ENCODE measurements at regions not wholly inside any gene's neighbourhood (a gene's known extent, or its start where the extent isn't known, plus 50 kb on each side); places are given as distances from the start of the nearest gene placed in this dataset.

GRCh38 chr5:74279244-74279643 is 361.3 kb downstream of the ENC1 start:
- DNase-seq, result no peak

DNA sequence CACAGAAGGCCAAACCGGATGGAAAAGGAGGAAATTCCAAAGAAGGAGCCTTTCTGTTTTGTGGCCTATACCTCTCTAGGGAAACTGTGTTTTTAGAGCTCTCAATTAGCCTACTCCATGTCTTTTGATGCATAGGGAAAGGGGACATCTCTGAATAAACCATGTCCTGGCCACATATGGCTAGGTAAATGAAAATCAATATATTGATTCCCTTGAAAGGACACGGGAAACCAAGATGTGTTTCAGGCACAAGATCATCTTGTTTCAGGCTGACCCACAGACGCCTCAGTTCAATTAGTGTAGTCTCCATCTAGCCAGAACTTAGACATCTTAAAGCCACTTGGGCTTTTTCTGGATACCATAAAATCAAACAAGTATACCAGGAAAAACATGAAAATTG is 363.1 kb downstream of the ENC1 start:
- no peak for DNase-seq

- no peak for DNase-seq
Observed at GRCh38 chr5:74275171-74275992, 365.1 kb downstream of the ENC1 start.

GRCh38 chr5:74274326-74274725 is 366.2 kb downstream of the ENC1 start:
- no peak for DNase-seq

GRCh38 chr5:74272831-74273451 is 367.6 kb downstream of the ENC1 start:
- DNase-seq, result no peak

GRCh38 chr5:74272024-74272775 is 368.3 kb downstream of the ENC1 start:
- DNase-seq, result no peak

DNA sequence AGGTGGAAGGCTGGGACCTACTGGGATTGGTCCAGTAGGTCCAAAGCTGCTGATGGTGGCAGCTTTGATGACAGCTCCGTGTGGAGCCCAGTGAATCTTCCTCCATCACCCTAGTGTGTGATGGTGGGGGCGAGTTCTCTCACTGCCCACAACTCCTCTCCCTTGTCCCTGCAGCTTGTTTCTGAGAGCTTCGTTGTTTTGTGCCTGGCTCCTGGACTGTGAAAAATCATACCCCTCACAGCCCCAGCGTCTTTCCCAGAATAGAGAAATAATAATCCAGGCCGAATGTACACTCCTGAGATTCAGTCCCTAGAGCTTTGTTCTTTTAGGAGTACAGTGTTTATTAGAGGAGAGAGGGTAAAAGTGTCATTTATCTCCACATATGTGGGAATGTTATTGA is 372.2 kb downstream of the ENC1 start:
- no peak for DNase-seq

- DNase-seq, result no peak
Observed at GRCh38 chr5:74266836-74267235, 373.7 kb downstream of the ENC1 start.

DNA sequence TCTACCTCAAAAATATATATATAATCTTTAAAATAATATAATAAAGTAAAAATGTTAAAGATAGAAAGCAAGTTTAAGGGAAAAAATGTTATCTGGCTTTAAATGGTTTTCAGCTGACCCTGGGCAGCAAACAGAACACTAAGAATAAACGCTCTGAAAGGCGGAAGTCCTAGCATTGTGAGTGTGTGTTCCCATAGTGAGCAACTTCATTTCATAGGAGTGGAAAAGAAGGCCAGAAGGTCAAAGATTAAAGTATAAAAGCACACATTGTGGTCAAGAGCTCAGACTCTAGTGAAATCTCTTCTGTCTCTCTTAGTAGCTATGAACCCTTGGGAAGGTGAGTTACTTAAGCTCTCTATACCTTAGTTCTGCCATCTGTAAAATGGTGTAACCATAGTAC is 374.4 kb downstream of the ENC1 start:
- DNase-seq, result no peak

- DNase-seq, result no peak
Observed at GRCh38 chr5:74262544-74263207, 377.9 kb downstream of the ENC1 start.

DNA sequence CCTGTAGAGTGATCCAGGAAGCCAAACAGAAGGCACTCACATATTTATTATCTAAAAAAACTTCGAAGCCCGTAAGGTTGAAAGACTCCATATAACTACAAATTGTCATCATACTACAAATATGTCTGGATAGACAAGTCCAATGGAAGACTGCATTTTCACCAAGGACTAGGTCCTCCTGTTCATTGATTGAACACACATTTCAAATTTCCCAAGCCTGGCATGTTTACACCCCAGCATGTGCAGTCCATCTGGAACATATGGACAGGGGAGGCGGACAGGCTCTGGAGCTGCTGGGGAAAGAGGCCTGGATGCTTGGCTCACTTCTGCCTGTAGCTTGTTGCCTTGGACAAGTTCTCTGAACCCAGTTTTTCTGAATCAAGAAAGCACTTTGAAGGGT is 378.7 kb downstream of the ENC1 start:
- DNase-seq, result no peak

DNA sequence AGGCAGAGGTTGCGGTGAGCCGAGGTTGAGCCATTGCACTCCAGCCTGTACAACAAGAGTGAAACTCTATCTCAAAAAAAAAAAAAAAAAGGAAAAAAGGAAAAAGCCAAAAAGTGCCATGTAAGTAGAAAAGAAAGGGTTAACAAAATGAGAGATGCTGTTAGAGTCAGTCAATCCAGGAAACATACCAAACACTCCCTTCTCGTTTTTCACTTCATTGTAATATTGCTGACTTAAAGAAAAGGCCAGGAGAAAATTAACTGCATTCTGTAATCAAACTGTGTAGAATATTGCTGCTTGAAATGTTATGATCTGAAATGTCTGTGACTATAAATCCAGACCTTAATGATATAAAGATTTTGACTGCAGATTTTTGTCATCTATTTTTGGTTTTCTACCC is 379.1 kb downstream of the ENC1 start:
- DNase-seq, result no peak

DNA sequence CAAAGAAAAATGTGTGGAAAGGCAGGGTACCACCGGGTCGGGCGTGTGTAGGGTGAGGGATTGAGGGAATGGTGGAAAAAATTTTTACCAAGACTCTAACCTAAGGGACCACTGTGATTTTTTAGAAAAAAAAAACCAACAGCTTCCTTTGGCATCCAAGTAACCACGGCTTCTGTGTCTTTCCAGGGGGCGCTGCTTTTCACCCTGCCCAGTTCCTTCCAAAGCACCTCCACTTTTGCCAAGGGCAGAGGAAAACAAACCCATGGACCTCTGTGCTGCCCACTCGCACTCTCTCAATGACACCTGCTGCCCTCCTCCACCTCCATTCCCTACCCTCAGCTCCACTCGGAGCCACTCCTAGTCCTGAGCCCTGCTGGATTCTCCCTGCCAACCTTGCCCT is 381.0 kb downstream of the ENC1 start:
- no peak for DNase-seq

DNA sequence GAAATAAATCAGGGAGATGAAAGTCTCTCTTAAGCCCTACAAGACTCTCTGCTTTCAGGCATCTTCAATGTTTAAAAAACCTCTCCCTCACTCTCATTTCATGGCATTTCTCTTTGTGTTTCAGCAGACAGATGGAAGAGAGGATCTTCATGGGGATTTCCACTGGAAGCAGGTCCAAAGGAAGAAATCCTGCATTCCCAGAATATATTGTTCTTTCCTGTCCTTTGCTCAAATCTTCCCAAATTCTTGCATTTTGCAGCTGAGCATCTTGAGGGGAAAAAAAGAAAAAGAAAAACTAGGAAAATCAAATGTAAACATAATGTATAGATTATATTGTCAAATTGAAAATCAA is 382.2 kb downstream of the ENC1 start:
- no peak for DNase-seq

- DNase-seq, result peak; percentile 70
Observed at GRCh38 chr5:74257645-74258313, 382.7 kb downstream of the ENC1 start.

GRCh38 chr5:74257060-74257527 is 383.4 kb downstream of the ENC1 start:
- peak; percentile 74 for DNase-seq

DNA sequence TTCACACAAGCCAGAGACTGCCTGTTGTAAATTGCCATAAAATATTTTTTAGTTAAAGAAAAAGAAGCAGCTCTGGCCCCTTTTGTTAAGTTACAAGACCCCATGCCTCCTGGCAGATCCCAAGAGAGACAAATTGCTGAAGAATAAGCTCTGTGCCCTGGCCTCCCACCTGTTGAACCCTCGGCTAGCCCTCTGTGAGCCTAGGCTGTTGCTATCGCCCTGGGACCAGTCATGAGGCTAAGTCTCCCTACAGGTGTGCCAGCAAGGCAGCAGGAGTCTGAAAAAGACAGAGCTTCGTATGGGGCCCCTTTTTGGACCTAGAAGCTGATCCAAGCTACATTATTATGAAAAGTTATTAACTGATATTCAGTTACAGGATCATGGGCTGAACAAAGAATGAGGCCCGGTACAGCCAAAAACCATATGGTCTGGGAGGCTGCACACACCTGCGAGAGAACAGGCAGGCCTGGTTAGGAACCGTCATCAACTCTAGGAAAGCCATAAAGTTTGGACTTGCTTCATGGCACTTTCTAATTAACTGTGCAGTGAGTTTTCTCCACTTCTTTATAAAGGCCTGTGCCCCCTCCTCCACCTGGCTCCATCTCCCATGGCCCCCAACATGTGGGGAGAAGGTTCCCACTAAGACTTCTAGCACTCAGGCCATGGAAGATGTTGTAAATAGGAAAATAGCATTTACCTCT is 384.7 kb downstream of the ENC1 start:
- DNase-seq, result no peak

DNA sequence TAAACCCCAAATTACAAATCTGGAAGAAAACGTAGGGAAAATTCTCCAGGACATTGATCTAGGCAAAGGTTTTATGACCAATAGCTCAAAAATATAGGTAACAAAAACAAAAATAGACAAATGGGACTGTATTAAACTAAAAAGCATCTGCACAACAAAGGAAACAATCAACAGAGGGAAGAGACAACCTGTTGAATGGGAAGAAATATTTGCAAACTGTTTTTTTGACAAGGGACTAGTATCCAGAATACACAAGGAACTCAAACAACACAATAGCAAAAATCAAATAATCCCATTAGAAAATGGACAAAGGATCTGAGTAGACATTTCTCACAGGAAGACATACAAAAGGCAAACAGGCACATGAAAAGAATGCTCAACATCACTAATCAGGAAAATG is 386.3 kb downstream of the ENC1 start:
- DNase-seq, result no peak

DNA sequence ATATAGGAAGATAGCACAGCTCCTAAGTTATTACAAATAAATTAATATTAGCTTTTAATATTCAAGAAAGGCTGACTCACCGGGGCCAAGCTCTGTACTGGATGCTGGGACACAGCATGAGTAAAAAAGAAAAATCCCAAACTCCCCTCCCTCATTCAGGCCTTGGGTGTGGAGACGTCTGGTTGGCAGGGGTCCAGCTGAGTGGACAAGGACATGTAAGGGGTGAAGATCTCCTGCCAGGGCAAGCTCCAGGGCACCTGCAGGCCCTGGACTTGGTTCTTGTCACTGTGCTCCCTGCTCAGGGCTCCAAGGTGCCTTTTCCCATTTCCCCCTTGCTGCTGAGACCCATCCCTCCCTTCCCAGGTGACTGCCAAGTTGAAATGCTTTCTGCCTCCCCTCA is 388.5 kb downstream of the ENC1 start:
- no peak for DNase-seq

DNA sequence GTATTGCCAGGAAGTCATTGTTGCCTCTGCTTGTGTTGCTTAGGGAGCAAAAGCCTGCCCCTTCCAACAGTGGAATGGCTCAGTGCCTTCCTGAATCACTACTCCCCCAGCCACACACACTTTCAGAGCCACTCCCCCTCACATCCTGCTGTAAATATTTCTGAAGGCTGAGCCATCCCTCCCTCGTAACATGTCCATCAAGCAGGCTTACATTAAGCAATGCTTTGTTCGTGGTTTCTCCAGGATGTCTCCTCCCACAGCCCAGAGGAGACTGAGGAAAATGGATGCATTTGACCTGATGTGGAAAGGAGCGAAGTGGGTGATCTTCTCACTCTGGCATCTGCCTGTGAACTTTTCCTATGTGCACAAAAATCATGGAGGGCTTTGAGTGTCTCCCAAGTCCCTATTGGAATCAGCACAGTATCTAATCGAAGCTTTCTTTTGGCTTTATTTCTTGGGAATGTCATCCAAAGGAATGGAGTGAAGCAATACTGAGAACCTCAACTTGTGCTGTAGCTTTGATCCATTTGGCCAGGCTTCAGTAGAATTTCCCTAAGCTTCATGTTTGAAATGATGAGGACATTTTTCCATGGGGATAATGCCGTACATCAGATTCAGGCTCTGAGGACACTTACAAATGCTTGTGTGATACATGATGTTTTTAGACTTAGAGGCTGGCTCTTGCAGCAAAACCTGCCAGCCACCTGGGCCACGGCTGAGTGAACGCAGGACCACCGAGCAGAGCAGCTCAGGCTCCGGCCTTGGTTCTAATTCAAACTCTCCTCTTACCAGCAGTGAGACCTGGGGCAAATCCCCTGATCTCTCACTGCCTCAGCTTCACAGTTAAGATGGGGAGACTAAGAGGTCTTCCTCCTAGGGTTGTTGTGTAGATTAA is 389.1 kb downstream of the ENC1 start:
- DNase-seq, result peak; percentile 66
